K562 (cell line): ENCODE measurements at regions not wholly inside any gene's neighbourhood (a gene's known extent, or its start where the extent isn't known, plus 50 kb on each side); places are given as distances from the start of the nearest gene placed in this dataset.

ENCODE experiments used
- ATAC-seq: fragments of 200-7000 bp; cut with Tn5 transposase; 3 replicates; pipeline ENCODE4 v1.9.1; 2020; ENCODE audit warnings: moderate library complexity
- BruUV-seq: library from RNA; stranded (reverse); fragments of 400-500 nt; replicated peaks from 2 replicates; lab custom pipeline; 2021; lab: Mats Ljungman, UMichigan
- CTCF ChIA-PET: fragments of 300-600 bp; formaldehyde crosslinking; extraction: SDS; loops from one replicate; lab custom pipeline; 2021; ENCODE audit warnings: low intra/inter-chr PET ratio; lab: Yijun Ruan, JAX
- POLR2A ChIA-PET: fragments of 300-600, 350-650 bp; sonication (Branson Sonifier 250); formaldehyde crosslinking; extraction: SDS; loops from one replicate; lab custom pipeline; 2021; ENCODE audit warnings: antibody characterized with exemption, inconsistent platforms; lab: Yijun Ruan, JAX
- DNase-seq, 4 experiments: peaks; one replicate each; pipeline versions ENCODE4 v3.0.0 to v3.0.0-alpha.2; 2011 to 2018; ENCODE audit warnings: low spot score in 3 of 4, mixed read lengths in 3 of 4; ENCODE audit errors: extremely low read depth in 1 of 4
- FAIRE-seq: peaks from 2 replicates; lab custom pipeline; 2011; peaks lifted over from hg19 to GRCh38; lab: Jason Lieb, UNC
- H2AFZ ChIP-seq: 2 replicates; pipeline ENCODE4 v1.6.0; 2011; ENCODE audit warnings: low read depth, low read length, control low read depth, inconsistent platforms
- H3K27ac ChIP-seq: fragments of 200-600 bp; 3 replicates; pipeline ENCODE4 v1.8.0; 2011; ENCODE audit warnings: low read depth, mild to moderate bottlenecking, control low read depth, inconsistent platforms, low read length, moderate library complexity, mixed read lengths; ENCODE audit errors: extremely low read depth
- H3K27me3 ChIP-seq, 2 experiments: fragments of 300-600 bp in 1 of 2; 2 replicates in 1 of 2; 3 replicates in 1 of 2; pipeline versions ENCODE4 v1.6.0 to v1.8.0; 2011; ENCODE audit warnings: inconsistent platforms in 2 of 2, low read length in 2 of 2, mild to moderate bottlenecking in 1 of 2, mixed read lengths in 1 of 2, moderate library complexity in 1 of 2; ENCODE audit not compliant: control insufficient read depth in 2 of 2, insufficient read depth in 2 of 2
- H3K36me3 ChIP-seq: fragments of 300-600 bp; 3 replicates; pipeline ENCODE4 v1.8.0; 2011; ENCODE audit warnings: mild to moderate bottlenecking, low read length, inconsistent platforms; ENCODE audit not compliant: control insufficient read depth, insufficient read depth
- H3K4me1 ChIP-seq, 2 experiments: fragments of 200-600 bp in 1 of 2; replicated peaks in 1 of 2; 2 replicates in 1 of 2; 3 replicates in 1 of 2; pipeline versions ENCODE4 v1.5.1 to v1.8.0; 2011; ENCODE audit warnings: inconsistent platforms in 2 of 2, low read length in 2 of 2, mild to moderate bottlenecking in 1 of 2, mixed read lengths in 1 of 2, moderate library complexity in 1 of 2; ENCODE audit not compliant: control insufficient read depth in 2 of 2, insufficient read depth in 2 of 2
- H3K4me2 ChIP-seq: 2 replicates; pipeline ENCODE4 v1.6.1; 2011; ENCODE audit warnings: low read length, control low read depth, inconsistent platforms, mixed read lengths; ENCODE audit not compliant: insufficient read depth
- H3K4me3 ChIP-seq: fragments of 200-600 bp; sonication (generic), shearing (Covaris generic); 2 replicates; pipeline ENCODE4 v1.5.1; 2016; ENCODE audit warnings: control low read depth, inconsistent platforms
- H3K79me2 ChIP-seq: fragments of 200-600 bp; 3 replicates; pipeline ENCODE4 v1.8.0; 2011; ENCODE audit warnings: low read length, inconsistent platforms; ENCODE audit not compliant: control insufficient read depth, insufficient read depth
- H3K9ac ChIP-seq, 2 experiments: 2 replicates each; pipeline versions ENCODE4 v1.6.0 to v1.6.1; 2011; ENCODE audit warnings: low read depth in 2 of 2, low read length in 2 of 2, control low read depth in 1 of 2, inconsistent platforms in 1 of 2, mild to moderate bottlenecking in 1 of 2, mixed read lengths in 1 of 2; ENCODE audit not compliant: insufficient read depth in 1 of 2
- H3K9me1 ChIP-seq: one replicate; pipeline ENCODE4 v1.6.0; 2011; ENCODE audit warnings: inconsistent platforms, mild to moderate bottlenecking, low read length, moderate library complexity; ENCODE audit not compliant: control insufficient read depth, insufficient read depth
- H3K9me3 ChIP-seq: replicated peaks from 2 replicates; pipeline ENCODE4 v1.5.1; 2011; ENCODE audit warnings: low read depth, low read length, inconsistent platforms; ENCODE audit not compliant: control insufficient read depth, insufficient read depth
- H4K20me1 ChIP-seq: replicated peaks from 2 replicates; pipeline ENCODE4 v1.6.1; 2011; ENCODE audit warnings: low read length, inconsistent platforms, mixed read lengths; ENCODE audit not compliant: control insufficient read depth, insufficient read depth
- CAMTA2 ChIP-seq: fragments of 250-450 bp; sonication (Bioruptor Pico); conservative IDR thresholded peaks from 2 replicates; pipeline ENCODE4 v1.5.1; 2022
- FOXJ2 ChIP-seq: fragments of 200-800 bp; sonication (Bioruptor generic); IDR thresholded peaks from 2 replicates; pipeline ENCODE4 v1.6.1; 2016; ENCODE audit warnings: missing genetic modification characterization, missing compliant biosample characterization
- KDM1A ChIP-seq, 2 experiments: fragments of 450-650 bp; IDR thresholded peaks; 2 replicates each; pipeline ENCODE4 v1.6.1; 2016; ENCODE audit warnings: mild to moderate bottlenecking in 2 of 2
- LCOR ChIP-seq: sonication (generic); formaldehyde crosslinking; IDR thresholded peaks from 2 replicates; pipeline ENCODE4 v1.8.0; 2022; ENCODE audit warnings: mild to moderate bottlenecking, missing genetic modification reagents
- MEF2D ChIP-seq: conservative IDR thresholded peaks from 2 replicates; pipeline ENCODE4 v1.6.1; 2016; ENCODE audit warnings: low read depth, missing genetic modification characterization, missing compliant biosample characterization
- NR2C2 ChIP-seq, 2 experiments: fragments of 200-800 bp in 1 of 2; sonication (Bioruptor generic) in 1 of 2; sonication (generic) in 1 of 2; formaldehyde crosslinking in 1 of 2; IDR thresholded peaks; 2 replicates each; pipeline versions ENCODE4 v1.6.1 to v1.8.0; 2016 to 2022; ENCODE audit warnings: mild to moderate bottlenecking in 1 of 2, missing compliant biosample characterization in 1 of 2, missing genetic modification characterization in 1 of 2, missing genetic modification reagents in 1 of 2
- PPARD ChIP-seq: fragments of 250-450 bp; sonication (Bioruptor Pico); IDR thresholded peaks from 2 replicates; pipeline ENCODE4 v1.8.0; 2022; ENCODE audit warnings: inconsistent platforms, mild to moderate bottlenecking, moderate library complexity
- SIRT6 ChIP-seq: IDR thresholded peaks from one replicate; pipeline ENCODE4 v1.6.1; 2012; ENCODE audit warnings: low read depth, mild to moderate bottlenecking, control low read depth, inconsistent platforms, low read length, moderate library complexity
- SMAD3 ChIP-seq: fragments of 450-650 bp; formaldehyde crosslinking; conservative IDR thresholded peaks from 2 replicates; pipeline ENCODE4 v1.4.0; 2020; ENCODE audit warnings: mild to moderate bottlenecking
- TAF1 ChIP-seq: IDR thresholded peaks from 2 replicates; pipeline ENCODE4 v1.6.1; 2011; ENCODE audit warnings: mild to moderate bottlenecking, low read length, moderate library complexity; ENCODE audit not compliant: insufficient read depth, control insufficient read depth, severe bottlenecking; ENCODE audit errors: extremely low read depth
- THRAP3 ChIP-seq: fragments of 450-650 bp; IDR thresholded peaks from 2 replicates; pipeline ENCODE4 v1.6.1; 2016; ENCODE audit warnings: mild to moderate bottlenecking, inconsistent platforms, borderline replicate concordance
- ZNF143 ChIP-seq: sonication (generic); formaldehyde crosslinking; IDR thresholded peaks from 2 replicates; pipeline ENCODE4 v1.9.0; 2022; ENCODE audit warnings: mild to moderate bottlenecking, missing genetic modification reagents
- ZNF316 ChIP-seq: fragments of 450-650 bp; IDR thresholded peaks from 2 replicates; pipeline ENCODE4 v1.6.1; 2016
- ZNF407 ChIP-seq: fragments of 450-650 bp; IDR thresholded peaks from 2 replicates; pipeline ENCODE4 v1.6.1; 2016; ENCODE audit warnings: low read depth
- WGBS: fragments of 100-300 bp; shearing (Covaris generic); methylation state at CpG from one replicate; pipeline ENCODE4 v1.1.6; 2016; ENCODE audit warnings: low coverage, mixed read lengths; ENCODE audit not compliant: insufficient coverage; ENCODE audit errors: missing lambda C conversion rate; 5-methylcytosine and 5-hydroxymethylcytosine counted together
- in situ Hi-C: fragments of 300-500 bp; cut with MboI; formaldehyde crosslinking; loops from 4 replicates; pipeline ENCODE4 v1.15.0; 2018; ENCODE audit warnings: inconsistent platforms, mixed read lengths
- intact Hi-C: fragments of 100-400 bp; cut with micrococcal nuclease; formaldehyde crosslinking; loops from 2 replicates; pipeline ENCODE4 v1.14.2; 2022

DNA sequence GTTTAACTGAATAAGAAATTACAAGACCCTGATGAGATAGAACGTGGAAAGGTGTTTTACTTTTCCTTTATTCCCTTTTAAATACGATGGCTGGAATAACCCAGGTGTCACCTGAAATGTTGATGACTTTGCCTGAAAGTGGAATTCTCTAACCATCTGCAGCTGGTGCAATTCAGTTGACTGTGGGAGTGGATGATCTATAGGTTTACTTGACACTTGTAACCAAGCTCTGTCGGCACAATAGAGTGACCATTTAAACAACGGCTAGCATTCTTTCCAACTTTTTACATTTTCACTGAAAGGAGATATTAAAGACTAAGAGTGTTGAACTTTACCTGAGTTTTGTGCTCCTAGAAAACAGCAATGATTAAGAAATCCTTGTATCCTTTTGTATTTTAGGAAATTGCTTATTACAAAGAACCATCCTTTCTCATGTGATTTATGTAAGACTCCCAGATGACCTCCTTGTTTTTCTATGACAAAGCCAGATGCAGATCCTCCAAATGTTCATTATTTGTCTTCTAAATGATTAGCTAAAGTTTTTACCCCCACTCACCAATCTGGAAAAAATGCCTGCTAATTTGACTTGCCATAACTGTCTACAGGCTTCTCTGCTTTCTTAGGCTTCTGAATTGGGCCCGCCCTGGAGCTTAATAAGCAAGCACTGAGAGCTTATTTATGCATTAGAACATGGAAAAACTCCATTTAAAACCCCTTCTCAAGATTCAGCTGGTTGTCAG is 129.5 kb upstream of the LRRC7 start:
- CTCF ChIA-PET, result no interaction called here
- Histone ChIP-seq H2AFZ (no peak overlapping the region), H3K27me3 (no peaks in the 10 kb centered on the region), H3K27ac (no peak overlapping the region), H3K4me1 (peaks cover 0 to 4% of the 10 kb centered on the region in 2 experiments; a peak in 2 of 5 replicates), H3K9ac (no peak overlapping the region), H3K79me2 (no peaks in the 10 kb centered on the region), H3K9me3 (no peaks in the 10 kb centered on the region), H3K4me2 (no peak overlapping the region), H3K4me3 (no peak overlapping the region), H4K20me1 (no peaks in the 10 kb centered on the region), H3K9me1 (no peaks in the 10 kb centered on the region), H3K36me3 (no peaks in the 10 kb centered on the region)
- WGBS, result 5% methylated on average over 5 of the region's 5 CpGs
- ATAC-seq (no peak), DNase-seq (no peak), FAIRE-seq (no peak)
- in situ Hi-C loops, result no loop called here
- no TSS peak for BruUV-seq
- intact Hi-C loops, result no loop called here
- POLR2A ChIA-PET, result interaction anchor here (1.1 kb wide), 1 partner anchor 14 kb away, joined by 3 read pairs; no protein-coding TSS in a partner anchor
- TF ChIP-seq TAF1 (no peak), LCOR (CRISPR knock-in tag) (no peak), KDM1A (IDR thresholded peaks at IDR 0.05) (no peak), ZNF316 (no peak), SMAD3 (CRISPR knock-in tag) (no peak), ZNF407 (no peak), ZNF143 (no peak), PPARD (CRISPR knock-in tag) (no peak), SIRT6 (no peak), FOXJ2 (tag) (no peak), MEF2D (no peak), NR2C2 (CRISPR knock-in tag; IDR thresholded peaks at IDR 0.05) (no peak), NR2C2 (tag; IDR thresholded peaks at IDR 0.05) (no peak), THRAP3 (no peak), CAMTA2 (no peak)
